ENCODE measurements at regions not wholly inside any gene's neighbourhood (a gene's known extent, or its start where the extent isn't known, plus 50 kb on each side); places are given as distances from the start of the nearest gene placed in this dataset.

- H2AFZ ChIP-seq (ENCODE audit: low read depth, low read length), result no peak overlapping the region
- no peak overlapping the region for H3K9ac ChIP-seq (ENCODE audit: low read length)
- no peaks in the 10 kb centered on the region for H3K9me3 ChIP-seq (ENCODE audit: insufficient read depth, low read depth, low read length)
- no peaks in the 10 kb centered on the region for H3K36me3 ChIP-seq (ENCODE audit: insufficient read depth, low read length)
- H4K20me1 ChIP-seq (ENCODE audit: insufficient read depth, low read length), result no peaks in the 10 kb centered on the region
- no peaks in the 10 kb centered on the region for H3K4me1 ChIP-seq (ENCODE audit: insufficient read depth, low read length)
- no peak overlapping the region for H3K27ac Mint-ChIP-seq (ENCODE audit: unreplicated experiment)
- no peak overlapping the region for H3K27ac ChIP-seq (ENCODE audit: low read depth, low read length)
- no peak overlapping the region for H3K4me2 ChIP-seq (ENCODE audit: low read length)
- no peaks in the 10 kb centered on the region for H3K4me1 Mint-ChIP-seq (ENCODE audit: low read depth, unreplicated experiment)
- H3K4me3 Mint-ChIP-seq (ENCODE audit: unreplicated experiment), result no peak overlapping the region
- no peaks in the 10 kb centered on the region for H3K27me3 ChIP-seq (ENCODE audit: insufficient read depth, low read length)
- TF ChIP-seq EZH2 (IDR thresholded peaks at IDR 0.05; ENCODE audit: insufficient read depth, low read length) (no peak), CTCF (IDR thresholded peaks at IDR 0.05; ENCODE audit: insufficient read depth, low read depth, low read length) (no peak)
- peaks cover 2% of the 10 kb centered on the region for H3K9me3 Mint-ChIP-seq (ENCODE audit: unreplicated experiment)
- H3K79me2 ChIP-seq (ENCODE audit: insufficient read depth, low read length), result no peaks in the 10 kb centered on the region
- no peak overlapping the region for H3K4me3 ChIP-seq (ENCODE audit: insufficient read depth, low read depth, low read length)
- no peaks in the 10 kb centered on the region for H3K27me3 Mint-ChIP-seq (ENCODE audit: low read depth, unreplicated experiment)
- FAIRE-seq, result no peak
- no peaks in the 10 kb centered on the region for H3K36me3 Mint-ChIP-seq (ENCODE audit: low read depth, unreplicated experiment)
- no peak for DNase-seq (ENCODE audit: low read depth)
Measured at GRCh38 chr1:215399787-215400186, 167.3 kb upstream of the KCTD3 start.

- no peak overlapping the region for H2AFZ ChIP-seq (ENCODE audit: low read depth, low read length)
- no peak overlapping the region for H3K4me3 ChIP-seq (ENCODE audit: insufficient read depth, low read depth, low read length)
- no peaks in the 10 kb centered on the region for H3K79me2 ChIP-seq (ENCODE audit: insufficient read depth, low read length)
- no peak overlapping the region for H3K9ac ChIP-seq (ENCODE audit: low read length)
- no peaks in the 10 kb centered on the region for H3K36me3 Mint-ChIP-seq (ENCODE audit: low read depth, unreplicated experiment)
- no peak for FAIRE-seq
- H3K9me3 ChIP-seq (ENCODE audit: insufficient read depth, low read depth, low read length), result no peaks in the 10 kb centered on the region
- H3K9me3 Mint-ChIP-seq (ENCODE audit: unreplicated experiment), result peaks cover 2% of the 10 kb centered on the region
- DNase-seq (ENCODE audit: low read depth), result no peak
- no peak overlapping the region for H3K4me2 ChIP-seq (ENCODE audit: low read length)
- no peaks in the 10 kb centered on the region for H3K4me1 ChIP-seq (ENCODE audit: insufficient read depth, low read length)
- H3K36me3 ChIP-seq (ENCODE audit: insufficient read depth, low read length), result no peaks in the 10 kb centered on the region
- H3K27ac ChIP-seq (ENCODE audit: low read depth, low read length), result no peak overlapping the region
- no peak overlapping the region for H3K4me3 Mint-ChIP-seq (ENCODE audit: unreplicated experiment)
- peaks cover 2% of the 10 kb centered on the region for H3K27me3 Mint-ChIP-seq (ENCODE audit: low read depth, unreplicated experiment)
- H3K27me3 ChIP-seq (ENCODE audit: insufficient read depth, low read length), result no peaks in the 10 kb centered on the region
- H3K4me1 Mint-ChIP-seq (ENCODE audit: low read depth, unreplicated experiment), result no peaks in the 10 kb centered on the region
- no peaks in the 10 kb centered on the region for H4K20me1 ChIP-seq (ENCODE audit: insufficient read depth, low read length)
- TF ChIP-seq EZH2 (IDR thresholded peaks at IDR 0.05; ENCODE audit: insufficient read depth, low read length), result no peak
- no peak overlapping the region for H3K27ac Mint-ChIP-seq (ENCODE audit: unreplicated experiment)
Measured at GRCh38 chr1:215400741-215401140, 166.4 kb upstream of the KCTD3 start.

- Mint-ChIP-seq H3K36me3 (ENCODE audit: low read depth, unreplicated experiment) (no peaks in the 10 kb centered on the region), H3K9me3 (ENCODE audit: unreplicated experiment) (no peaks in the 10 kb centered on the region), H3K4me3 (ENCODE audit: unreplicated experiment) (no peak overlapping the region), H3K27me3 (ENCODE audit: low read depth, unreplicated experiment) (peaks cover 3% of the 10 kb centered on the region), H3K4me1 (ENCODE audit: low read depth, unreplicated experiment) (no peaks in the 10 kb centered on the region), H3K27ac (ENCODE audit: unreplicated experiment) (no peak overlapping the region)
- Histone ChIP-seq H3K4me1 (ENCODE audit: insufficient read depth, low read length) (no peaks in the 10 kb centered on the region), H3K9ac (ENCODE audit: low read length) (no peak overlapping the region), H4K20me1 (ENCODE audit: insufficient read depth, low read length) (no peaks in the 10 kb centered on the region), H3K27me3 (ENCODE audit: insufficient read depth, low read length) (no peaks in the 10 kb centered on the region), H3K27ac (ENCODE audit: low read depth, low read length) (no peak overlapping the region), H3K79me2 (ENCODE audit: insufficient read depth, low read length) (no peaks in the 10 kb centered on the region), H3K4me3 (ENCODE audit: insufficient read depth, low read depth, low read length) (no peak overlapping the region), H3K9me3 (ENCODE audit: insufficient read depth, low read depth, low read length) (no peaks in the 10 kb centered on the region), H2AFZ (ENCODE audit: low read depth, low read length) (no peak overlapping the region), H3K36me3 (ENCODE audit: insufficient read depth, low read length) (no peaks in the 10 kb centered on the region), H3K4me2 (ENCODE audit: low read length) (no peak overlapping the region)
- TF ChIP-seq CTCF (IDR thresholded peaks at IDR 0.05; ENCODE audit: insufficient read depth, low read depth, low read length) (no peak), EZH2 (IDR thresholded peaks at IDR 0.05; ENCODE audit: insufficient read depth, low read length) (no peak)
- no peak for FAIRE-seq
- DNase-seq (ENCODE audit: low read depth), result no peak
Measured at GRCh38 chr1:215402147-215402546, 165.0 kb upstream of the KCTD3 start.

Data from astrocyte (in vitro differentiated cells and primary cell).